B cell (primary cell): ENCODE measurements at regions not wholly inside any gene's neighbourhood (a gene's known extent, or its start where the extent isn't known, plus 50 kb on each side); places are given as distances from the start of the nearest gene placed in this dataset.

Source experiments
- CTCF ChIP-seq: fragments of 200-600 bp; IDR thresholded peaks from one replicate; pipeline ENCODE4 v1.8.0; 2022; ENCODE audit warnings: antibody characterized with exemption, mild to moderate bottlenecking
- EZH2 ChIP-seq: IDR thresholded peaks from 2 replicates; pipeline ENCODE4 v1.6.1; 2012; ENCODE audit warnings: borderline replicate concordance, low read depth, mild to moderate bottlenecking, moderate library complexity, low read length; ENCODE audit not compliant: insufficient read depth, poor library complexity, severe bottlenecking

- TF ChIP-seq CTCF (no peak), EZH2 (no peak)
Measured at GRCh38 chr4:150012851-150013360, 65.3 kb upstream of the DCLK2 start.
